ENCODE measurements at regions not wholly inside any gene's neighbourhood (a gene's known extent, or its start where the extent isn't known, plus 50 kb on each side); places are given as distances from the start of the nearest gene placed in this dataset.

DNA sequence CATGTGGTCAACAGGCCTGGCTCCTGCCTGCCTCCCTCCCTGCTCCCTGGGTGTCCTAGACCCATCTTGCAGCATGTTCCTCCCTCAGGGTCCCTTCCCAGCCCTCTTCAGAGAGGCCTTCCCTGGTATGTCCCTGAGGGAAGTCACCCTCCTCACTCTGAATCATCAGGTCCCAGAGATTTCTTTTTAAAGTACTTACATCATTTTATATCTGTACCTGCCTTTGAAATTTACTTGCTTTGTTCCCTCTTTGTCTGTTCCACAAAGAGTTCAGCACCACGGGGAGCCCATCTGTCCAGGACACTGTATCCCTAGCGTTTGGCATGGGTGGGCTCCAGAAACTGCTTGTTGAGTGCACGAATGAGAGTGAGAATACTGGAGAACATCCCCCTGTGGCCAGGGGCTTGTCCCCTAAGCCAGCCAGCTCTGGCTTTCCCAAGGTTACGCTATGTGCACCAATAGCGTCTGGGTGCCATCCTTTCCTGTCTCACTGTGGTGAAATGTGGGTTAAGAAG is 50.6 kb upstream of the IGFBP3 start:
- TF ChIP-seq POLR2AphosphoS5 (IDR thresholded peaks at IDR 0.05; ENCODE audit: low read depth, low read length) (no peak), TAF1 (IDR thresholded peaks at IDR 0.05; ENCODE audit: borderline replicate concordance, insufficient read depth, low read length) (no peak), SIN3A (IDR thresholded peaks at IDR 0.05; ENCODE audit: borderline replicate concordance, insufficient read depth, low read length) (no peak), FOXP2 (optimal IDR thresholded peaks at IDR 0.05; ENCODE audit: borderline replicate concordance, extremely low read depth, extremely low read length, insufficient read depth) (no peak)
- TF ChIP-seq, protein P1, sequence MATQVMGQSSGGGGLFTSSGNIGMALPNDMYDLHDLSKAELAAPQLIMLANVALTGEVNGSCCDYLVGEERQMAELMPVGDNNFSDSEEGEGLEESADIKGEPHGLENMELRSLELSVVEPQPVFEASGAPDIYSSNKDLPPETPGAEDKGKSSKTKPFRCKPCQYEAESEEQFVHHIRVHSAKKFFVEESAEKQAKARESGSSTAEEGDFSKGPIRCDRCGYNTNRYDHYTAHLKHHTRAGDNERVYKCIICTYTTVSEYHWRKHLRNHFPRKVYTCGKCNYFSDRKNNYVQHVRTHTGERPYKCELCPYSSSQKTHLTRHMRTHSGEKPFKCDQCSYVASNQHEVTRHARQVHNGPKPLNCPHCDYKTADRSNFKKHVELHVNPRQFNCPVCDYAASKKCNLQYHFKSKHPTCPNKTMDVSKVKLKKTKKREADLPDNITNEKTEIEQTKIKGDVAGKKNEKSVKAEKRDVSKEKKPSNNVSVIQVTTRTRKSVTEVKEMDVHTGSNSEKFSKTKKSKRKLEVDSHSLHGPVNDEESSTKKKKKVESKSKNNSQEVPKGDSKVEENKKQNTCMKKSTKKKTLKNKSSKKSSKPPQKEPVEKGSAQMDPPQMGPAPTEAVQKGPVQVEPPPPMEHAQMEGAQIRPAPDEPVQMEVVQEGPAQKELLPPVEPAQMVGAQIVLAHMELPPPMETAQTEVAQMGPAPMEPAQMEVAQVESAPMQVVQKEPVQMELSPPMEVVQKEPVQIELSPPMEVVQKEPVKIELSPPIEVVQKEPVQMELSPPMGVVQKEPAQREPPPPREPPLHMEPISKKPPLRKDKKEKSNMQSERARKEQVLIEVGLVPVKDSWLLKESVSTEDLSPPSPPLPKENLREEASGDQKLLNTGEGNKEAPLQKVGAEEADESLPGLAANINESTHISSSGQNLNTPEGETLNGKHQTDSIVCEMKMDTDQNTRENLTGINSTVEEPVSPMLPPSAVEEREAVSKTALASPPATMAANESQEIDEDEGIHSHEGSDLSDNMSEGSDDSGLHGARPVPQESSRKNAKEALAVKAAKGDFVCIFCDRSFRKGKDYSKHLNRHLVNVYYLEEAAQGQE (IDR thresholded peaks at IDR 0.05; ENCODE audit: insufficient read depth in 1 of 2, low read depth in 2 of 2, low read length in 2 of 2) = no peak
